ENCODE measurements at regions not wholly inside any gene's neighbourhood (a gene's known extent, or its start where the extent isn't known, plus 50 kb on each side); places are given as distances from the start of the nearest gene placed in this dataset.

GRCh38 chr12:59142183-59142790 lies 222.0 kb upstream of the LRIG3 start:
- FAIRE-seq (no peak), DNase-seq (ENCODE audit: low spot score) (no peak), ATAC-seq (no peak)
- Histone ChIP-seq H3K4me1 (ENCODE audit: insufficient read depth, low read length) (no peaks in the 10 kb centered on the region), H3K4me2 (ENCODE audit: low read depth, low read length) (no peak overlapping the region), H3K9me3 (ENCODE audit: low read length) (no peaks in the 10 kb centered on the region), H3K36me3 (replicated peaks in 1 of 2; ENCODE audit: control insufficient read depth in 1 of 2, insufficient read depth in 2 of 2, low read length in 2 of 2) (no peaks in the 10 kb centered on the region), H3K27ac (ENCODE audit: extremely low read length, insufficient read depth, low read length) (no peak overlapping the region), H4K20me1 (ENCODE audit: insufficient read depth, low read length) (no peaks in the 10 kb centered on the region), H3K27me3 (ENCODE audit: control insufficient read depth in 1 of 2, insufficient read depth in 2 of 2, low read length in 2 of 2) (no peaks in the 10 kb centered on the region), H2AFZ (ENCODE audit: low read length) (no peak overlapping the region), H3K9ac (ENCODE audit: insufficient read depth, low read depth, low read length) (no peak overlapping the region), H3K4me3 (replicated peaks in 1 of 3; ENCODE audit: insufficient read depth in 1 of 3, low read depth in 2 of 3, low read length in 3 of 3) (no peak overlapping the region), H3K79me2 (ENCODE audit: insufficient read depth, low read length) (no peaks in the 10 kb centered on the region)
- in situ Hi-C loops (cut with HindIII; ENCODE audit: extremely low pct_ligation_motif_present, low pct_unique_long_range_greater_than_20kb): no loop called here
- TF ChIP-seq ZBED4 (CRISPR knock-in tag; IDR thresholded peaks at IDR 0.05; ENCODE audit: borderline replicate concordance) (no peak), ARHGAP35 (CRISPR knock-in tag; IDR thresholded peaks at IDR 0.05; ENCODE audit: borderline replicate concordance) (no peak), GLMP (CRISPR knock-in tag; IDR thresholded peaks at IDR 0.05; ENCODE audit: borderline replicate concordance) (no peak), RORA (CRISPR knock-in tag; IDR thresholded peaks at IDR 0.05) (no peak), ZNF644 (CRISPR knock-in tag; IDR thresholded peaks at IDR 0.05; ENCODE audit: low read depth) (no peak), ZNF775 (CRISPR knock-in tag; IDR thresholded peaks at IDR 0.05; ENCODE audit: borderline replicate concordance) (no peak), ZFX (CRISPR knock-in tag; IDR thresholded peaks at IDR 0.05; ENCODE audit: low read depth) (no peak), JUN (CRISPR knock-in tag; IDR thresholded peaks at IDR 0.05) (no peak), GABPA (IDR thresholded peaks at IDR 0.05; ENCODE audit: low read depth, low read length) (no peak), GABPA (CRISPR knock-in tag; IDR thresholded peaks at IDR 0.05; ENCODE audit: low read depth) (no peak), SKI (IDR thresholded peaks at IDR 0.05; ENCODE audit: partially characterized antibody) (no peak)
- TF ChIP-seq, protein P1, sequence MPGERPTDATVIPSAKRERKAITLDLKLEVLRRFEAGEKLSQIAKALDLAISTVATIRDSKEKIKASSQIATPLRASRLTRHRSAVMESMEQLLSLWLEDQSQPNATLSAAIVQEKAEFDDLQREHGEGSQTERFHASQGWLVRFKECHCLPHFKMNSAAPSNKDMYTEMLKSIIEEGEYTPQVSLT (CRISPR knock-in tag; IDR thresholded peaks at IDR 0.05; ENCODE audit: borderline replicate concordance, low read depth): no peak
- intact Hi-C loops (cut with micrococcal nuclease; ENCODE audit: unreplicated experiment): no loop called here
- BruUV-seq (replicated peaks): no TSS peak
- CTCF ChIA-PET (ENCODE audit: low intra/inter-chr PET ratio, low total read pairs): no interaction called here
- WGBS (ENCODE audit: low lambda C conversion rate): 0% methylated on average over 4 of the region's 4 CpGs
- POLR2A ChIA-PET: no interaction called here

Data from HepG2 (cell line).